Suprapubic skin (tissue), 4 donors: ENCODE measurements at regions not wholly inside any gene's neighbourhood (a gene's known extent, or its start where the extent isn't known, plus 50 kb on each side); places are given as distances from the start of the nearest gene placed in this dataset.

Experiments used
- DNase-seq, 2 donors: peaks; one replicate each; pipeline ENCODE4 v3.0.0-alpha.2; 2019; ENCODE audit warnings: low spot score in 2 of 2
- H3K27ac ChIP-seq: fragments of 200-600 bp; sonication (generic); one replicate; pipeline ENCODE4 v1.5.1; 2019
- H3K27me3 ChIP-seq: fragments of 200-600 bp; sonication (generic); one replicate; pipeline ENCODE4 v1.5.1; 2019
- H3K36me3 ChIP-seq: fragments of 200-600 bp; sonication (generic); one replicate; pipeline ENCODE4 v1.5.1; 2019
- H3K4me1 ChIP-seq: fragments of 200-600 bp; sonication (generic); one replicate; pipeline ENCODE4 v1.5.1; 2019
- H3K4me3 ChIP-seq: fragments of 200-600 bp; sonication (generic); one replicate; pipeline ENCODE4 v1.5.1; 2019; ENCODE audit warnings: mild to moderate bottlenecking
- H3K9me3 ChIP-seq: fragments of 200-600 bp; sonication (generic); one replicate; pipeline ENCODE4 v1.5.1; 2019
- CTCF ChIP-seq, 2 donors: fragments of 200-600 bp in 1 of 2; fragments of 450-650 bp in 1 of 2; sonication (generic) in 1 of 2; IDR thresholded peaks; one replicate each; pipeline ENCODE4 v1.5.1; 2016 to 2019; ENCODE audit warnings: antibody characterized with exemption in 2 of 2, mild to moderate bottlenecking in 1 of 2, moderate library complexity in 1 of 2
- EP300 ChIP-seq: sonication (generic); formaldehyde crosslinking; IDR thresholded peaks from one replicate; pipeline ENCODE4 v1.6.1; 2017; ENCODE audit warnings: antibody characterized with exemption
- POLR2A ChIP-seq, 2 donors: fragments of 450-650 bp; IDR thresholded peaks; one replicate each; pipeline ENCODE4 v1.6.1; 2017; ENCODE audit warnings: antibody characterized with exemption in 2 of 2, mild to moderate bottlenecking in 2 of 2, moderate library complexity in 2 of 2
- POLR2AphosphoS5 ChIP-seq, 3 donors: sonication (generic); formaldehyde crosslinking; IDR thresholded peaks; one replicate each; pipeline ENCODE4 v1.6.1; 2017; ENCODE audit warnings: antibody characterized with exemption in 3 of 3
- WGBS: methylation state at CpG from one replicate; pipeline ENCODE4 v1.1.5; 2018; 5-methylcytosine and 5-hydroxymethylcytosine counted together

GRCh38 chrX:45766981-45767501 lies 566.4 kb upstream of the DIPK2B start:
- DNase-seq: no peak
- Histone ChIP-seq H3K4me3 (peak overlapping the region; percentile 49), H3K27ac (peak overlapping the region; percentile 87), H3K36me3 (no peaks in the 10 kb centered on the region), H3K9me3 (no peaks in the 10 kb centered on the region), H3K27me3 (no peaks in the 10 kb centered on the region), H3K4me1 (peaks cover 22% of the 10 kb centered on the region)
- TF ChIP-seq EP300 (no peak), POLR2A (IDR thresholded peaks at IDR 0.05) (no peak), POLR2AphosphoS5 (IDR thresholded peaks at IDR 0.05) (no peak), CTCF (IDR thresholded peaks at IDR 0.05) (no peak)
- WGBS: 37% methylated on average over 3 of the region's 3 CpGs

DNA sequence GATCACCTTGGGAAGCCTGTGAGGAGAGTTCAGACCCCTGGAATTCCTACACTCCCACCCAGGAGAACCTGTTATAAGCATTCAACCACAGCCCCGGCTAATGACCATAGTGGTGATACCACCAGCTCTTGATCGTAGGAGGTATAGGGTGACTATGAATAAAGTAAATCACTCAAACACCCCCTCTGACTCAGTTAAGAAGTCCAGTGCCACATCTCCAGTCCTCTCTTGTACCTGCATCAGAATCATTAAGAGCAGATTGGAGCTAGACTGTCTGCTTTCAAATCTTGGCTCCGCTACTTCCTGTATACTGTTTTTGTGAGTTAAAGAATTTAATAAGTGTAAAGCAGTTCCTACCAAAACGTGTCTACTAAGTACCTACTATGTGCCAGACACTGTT lies 565.1 kb upstream of the DIPK2B start:
- no peak overlapping the region for H3K4me3 ChIP-seq

GRCh38 chrX:45765281-45765680 lies 564.6 kb upstream of the DIPK2B start:
- no peak overlapping the region for H3K4me3 ChIP-seq
- H3K27ac ChIP-seq: no peak overlapping the region

More for the DNA sequence above, 565.1 kb upstream of the DIPK2B start:
- Histone ChIP-seq H3K27me3 (no peaks in the 10 kb centered on the region), H3K9me3 (no peaks in the 10 kb centered on the region), H3K36me3 (no peaks in the 10 kb centered on the region), H3K4me1 (peaks cover 11% of the 10 kb centered on the region), H3K27ac (no peak overlapping the region)
- DNase-seq: no peak
- no peak for TF ChIP-seq CTCF (IDR thresholded peaks at IDR 0.05)
- no peak for TF ChIP-seq POLR2A (IDR thresholded peaks at IDR 0.05)
- TF ChIP-seq POLR2AphosphoS5 (IDR thresholded peaks at IDR 0.05): no peak
- no peak for TF ChIP-seq EP300
- WGBS: 64% methylated on average over 4 of the region's 4 CpGs

GRCh38 chrX:45762699-45763647 lies 562.3 kb upstream of the DIPK2B start:
- H3K36me3 ChIP-seq: no peaks in the 10 kb centered on the region
- no peak overlapping the region for H3K4me3 ChIP-seq
- WGBS: 66% methylated on average over 6 of the region's 6 CpGs
- no peak overlapping the region for H3K27ac ChIP-seq
- H3K9me3 ChIP-seq: no peaks in the 10 kb centered on the region
- no peaks in the 10 kb centered on the region for H3K27me3 ChIP-seq
- no peak for TF ChIP-seq POLR2AphosphoS5 (IDR thresholded peaks at IDR 0.05)
- TF ChIP-seq CTCF (IDR thresholded peaks at IDR 0.05): no peak
- no peak for TF ChIP-seq POLR2A (IDR thresholded peaks at IDR 0.05)
- TF ChIP-seq EP300: no peak
- DNase-seq: no peak
- peaks cover 10% of the 10 kb centered on the region for H3K4me1 ChIP-seq

More at GRCh38 chrX:45765281-45765680, 564.6 kb upstream of the DIPK2B start:
- H3K4me1 ChIP-seq: peaks cover 8% of the 10 kb centered on the region
- H3K27me3 ChIP-seq: no peaks in the 10 kb centered on the region
- TF ChIP-seq EP300 (no peak), POLR2AphosphoS5 (IDR thresholded peaks at IDR 0.05) (no peak), POLR2A (IDR thresholded peaks at IDR 0.05) (no peak), CTCF (IDR thresholded peaks at IDR 0.05) (no peak)
- H3K36me3 ChIP-seq: no peaks in the 10 kb centered on the region
- 13% methylated on average over 1 of the region's 1 CpG for WGBS
- no peaks in the 10 kb centered on the region for H3K9me3 ChIP-seq
- no peak for DNase-seq

DNA sequence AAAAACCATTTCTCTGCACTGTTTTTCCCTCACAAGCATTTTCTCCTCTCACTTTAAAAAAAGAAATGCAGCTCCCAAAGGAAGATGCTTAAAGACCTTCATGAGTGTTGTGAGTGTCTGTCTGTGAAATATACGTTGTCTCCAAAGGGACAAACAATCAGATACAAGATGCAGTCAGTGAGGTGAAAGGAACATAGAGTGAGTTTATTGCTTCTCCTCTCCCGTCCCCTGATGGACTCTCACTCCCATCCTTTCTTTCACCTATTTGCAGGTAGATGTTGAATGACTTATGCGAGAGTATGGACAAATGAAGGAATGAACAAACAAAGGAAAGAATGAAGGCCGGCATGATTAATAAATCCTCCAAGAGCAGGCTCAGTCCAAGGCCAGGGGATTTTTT lies 561.2 kb upstream of the DIPK2B start:
- 67% methylated on average over 4 of the region's 4 CpGs for WGBS
- H3K36me3 ChIP-seq: no peaks in the 10 kb centered on the region
- no peaks in the 10 kb centered on the region for H3K27me3 ChIP-seq
- H3K9me3 ChIP-seq: no peaks in the 10 kb centered on the region
- DNase-seq: no peak
- TF ChIP-seq POLR2AphosphoS5 (IDR thresholded peaks at IDR 0.05): no peak
- TF ChIP-seq POLR2A (IDR thresholded peaks at IDR 0.05): no peak
- TF ChIP-seq CTCF (IDR thresholded peaks at IDR 0.05): no peak
- H3K4me1 ChIP-seq: peaks cover 10% of the 10 kb centered on the region
- no peak overlapping the region for H3K27ac ChIP-seq
- no peak overlapping the region for H3K4me3 ChIP-seq
